HG03045 (cell line): ENCODE measurements at regions not wholly inside any gene's neighbourhood (a gene's known extent, or its start where the extent isn't known, plus 50 kb on each side); places are given as distances from the start of the nearest gene placed in this dataset.
"Not testable (repeated sequence)": the region's sequence is repeated elsewhere in the genome, so short reads cannot be mapped to it uniquely, and the experiment has no call there.

Source experiments
- ATAC-seq: cut with Tn5 transposase; IDR thresholded peaks from one replicate; pipeline ENCODE4 v1.9.1; 2021; ENCODE audit warnings: mild to moderate bottlenecking, moderate library complexity; ENCODE audit not compliant: unreplicated experiment

DNA sequence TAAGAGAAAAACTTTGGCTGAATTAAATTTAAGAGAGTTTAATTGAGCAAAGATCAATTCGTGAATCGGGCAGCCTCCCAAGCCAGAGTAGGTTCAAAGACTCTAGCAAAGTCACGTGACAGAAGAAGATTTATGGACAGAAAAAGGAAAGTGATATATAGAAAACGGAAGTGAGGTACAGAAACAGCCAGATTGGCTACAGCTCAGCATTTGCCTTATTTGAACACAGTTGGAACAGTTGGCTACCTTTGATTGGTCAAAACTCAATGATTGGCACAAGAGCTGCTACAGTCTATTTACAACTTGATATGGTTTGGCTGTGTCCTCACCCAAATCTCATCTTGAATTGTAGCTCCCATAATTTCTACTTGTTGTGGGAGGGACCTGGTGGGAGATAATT is 102.6 kb downstream of the PLG start:
- no peak for ATAC-seq

DNA sequence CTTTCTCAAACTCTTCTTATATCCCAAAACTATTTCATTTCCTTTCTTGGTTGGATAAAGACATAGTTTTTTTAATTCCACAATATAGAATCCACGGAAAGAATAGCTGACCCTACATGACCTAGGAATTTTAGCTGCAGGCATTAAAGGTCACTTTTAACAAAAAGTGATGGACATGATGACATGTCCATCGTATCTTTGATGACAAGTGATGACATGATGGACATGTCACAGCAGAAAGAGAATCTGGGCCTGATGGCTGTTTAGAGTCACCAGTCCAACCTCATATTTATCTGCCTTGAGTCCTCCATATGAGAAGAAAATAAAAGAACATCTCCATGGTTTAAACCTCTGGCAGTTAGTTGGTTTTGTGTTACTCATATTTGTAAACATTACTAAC is 106.2 kb downstream of the PLG start:
- ATAC-seq = no peak

DNA sequence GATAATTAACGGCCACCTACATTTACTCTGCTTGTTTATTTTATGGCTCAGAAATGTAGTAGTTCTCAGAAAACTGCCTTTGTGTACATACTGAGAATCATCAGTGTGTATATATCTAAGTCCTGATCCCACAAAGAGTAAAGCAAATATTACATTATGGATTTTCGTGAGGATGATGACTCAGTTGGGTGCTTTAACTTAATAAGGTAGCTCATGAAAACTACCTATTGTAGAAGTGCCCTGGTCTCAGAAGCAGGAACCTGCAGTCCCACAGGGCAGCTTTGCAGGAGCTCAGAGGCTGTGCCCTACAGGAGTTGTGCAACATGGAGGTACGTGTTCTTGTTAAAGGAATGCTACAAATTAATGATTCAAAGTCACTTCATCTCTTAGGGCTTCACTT is 108.2 kb downstream of the PLG start:
- no peak for ATAC-seq

DNA sequence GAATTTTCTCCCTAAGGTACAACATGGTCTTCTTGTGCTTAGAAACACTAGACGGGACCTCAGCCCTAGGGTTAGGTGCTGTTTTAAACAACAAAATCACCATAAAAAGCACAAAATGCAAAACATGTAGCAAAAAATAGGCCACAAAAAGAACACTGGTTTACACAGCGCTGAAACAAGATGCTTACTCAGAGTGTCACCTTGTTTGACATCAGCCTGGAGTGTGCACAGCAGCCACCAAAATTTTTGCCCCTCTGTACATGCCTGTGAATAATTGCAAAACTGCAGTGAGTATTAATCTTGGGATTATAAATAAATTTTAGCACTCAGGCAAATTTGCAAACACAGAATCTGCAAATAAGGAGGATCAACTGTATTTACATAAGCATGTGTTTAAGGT is 110.1 kb downstream of the PLG start:
- no peak for ATAC-seq

DNA sequence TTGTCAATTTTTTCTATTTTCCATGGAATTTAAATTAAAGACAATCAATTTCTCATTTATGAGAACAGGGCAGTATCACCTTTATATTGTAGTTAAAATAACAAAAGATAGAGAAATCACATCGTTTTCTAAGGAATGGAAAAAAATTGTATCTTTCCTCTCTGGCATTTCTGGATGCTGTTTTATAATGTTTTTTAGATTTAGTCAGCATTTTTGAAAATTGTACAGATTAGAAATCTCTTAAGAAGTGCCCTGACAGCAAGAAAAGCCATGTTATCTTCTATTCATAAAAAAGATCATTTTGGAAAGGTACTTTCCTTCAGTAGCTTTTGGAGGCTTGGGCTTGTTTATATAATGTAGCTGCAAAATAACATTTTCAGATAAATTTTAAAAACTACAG is 116.9 kb downstream of the PLG start:
- no peak for ATAC-seq

DNA sequence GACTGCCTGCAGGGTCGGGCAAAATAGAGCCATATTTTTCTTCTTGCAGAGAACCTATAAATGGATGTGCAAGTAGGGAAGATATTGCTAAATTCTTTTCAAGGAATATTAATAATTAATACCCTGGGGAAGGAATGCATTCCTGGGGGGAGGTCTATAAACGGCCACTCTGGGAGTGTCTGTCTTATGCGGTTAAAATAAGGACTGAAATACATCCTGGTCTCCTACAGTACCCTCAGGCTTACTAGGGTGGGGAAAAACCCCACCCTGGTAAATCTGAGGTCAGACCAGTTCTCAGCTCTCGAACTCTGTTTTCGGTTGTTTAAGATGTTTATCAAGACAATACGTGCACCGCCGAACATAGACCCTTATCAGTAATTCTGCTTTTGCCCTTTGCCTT is 118.6 kb downstream of the PLG start:
- ATAC-seq = not testable (repeated sequence)

DNA sequence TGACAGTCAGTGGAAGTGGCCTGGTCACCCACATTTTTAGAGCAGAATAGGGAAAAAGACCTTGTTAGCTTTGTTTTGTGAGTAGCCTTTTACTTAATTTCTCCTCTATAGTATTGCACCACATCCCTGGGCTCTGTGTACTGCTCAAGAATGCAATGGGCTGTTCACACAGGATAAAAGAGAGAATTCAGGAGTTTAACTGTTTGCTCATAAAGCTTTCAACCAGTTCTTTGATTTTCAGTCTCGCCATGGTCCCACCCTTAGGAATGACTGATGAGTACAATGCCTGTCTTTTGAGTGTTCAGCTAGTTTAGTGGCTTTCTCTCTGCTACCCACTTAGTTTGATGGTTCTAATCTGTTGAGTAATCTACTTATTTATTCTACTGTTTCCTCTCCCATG is 129.7 kb downstream of the PLG start:
- no peak for ATAC-seq

DNA sequence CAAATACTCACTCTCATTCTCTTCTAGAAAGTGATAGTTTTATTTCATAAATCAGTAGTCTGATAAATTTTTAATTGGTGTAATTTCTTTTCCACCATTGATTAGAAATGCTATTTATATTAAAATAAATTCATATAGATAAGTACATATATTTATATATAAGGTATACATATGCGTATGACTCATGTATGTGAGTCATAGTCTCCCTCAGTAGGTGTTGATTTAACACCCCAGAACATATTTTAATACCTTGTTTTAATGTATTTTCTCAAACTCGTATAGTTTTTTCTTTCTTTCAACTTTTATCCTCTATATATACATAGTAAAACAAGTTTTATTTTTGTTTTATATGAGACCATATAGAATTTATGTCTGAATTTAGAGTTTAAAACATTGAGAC is 130.4 kb downstream of the PLG start:
- ATAC-seq = no peak

DNA sequence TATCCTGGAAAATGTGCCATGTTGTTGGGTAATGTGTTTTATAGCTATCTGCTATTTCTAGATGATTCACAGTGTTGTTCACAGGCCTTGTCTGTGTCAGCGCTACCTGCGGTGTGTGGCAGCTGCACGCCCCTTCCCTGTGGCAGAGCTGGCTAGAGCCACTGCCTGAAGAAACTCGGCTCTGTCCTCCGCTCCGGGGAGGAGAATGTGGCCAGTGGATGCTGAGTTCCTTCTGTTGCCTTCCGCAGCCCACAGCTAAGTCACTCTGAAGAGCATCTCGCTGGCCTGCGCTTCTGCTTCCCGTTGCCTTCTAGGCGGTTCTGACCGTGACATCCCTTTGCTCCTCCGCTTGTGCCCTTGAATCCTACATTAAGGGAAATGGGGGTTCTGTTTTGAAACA is 135.1 kb downstream of the PLG start:
- no peak for ATAC-seq

DNA sequence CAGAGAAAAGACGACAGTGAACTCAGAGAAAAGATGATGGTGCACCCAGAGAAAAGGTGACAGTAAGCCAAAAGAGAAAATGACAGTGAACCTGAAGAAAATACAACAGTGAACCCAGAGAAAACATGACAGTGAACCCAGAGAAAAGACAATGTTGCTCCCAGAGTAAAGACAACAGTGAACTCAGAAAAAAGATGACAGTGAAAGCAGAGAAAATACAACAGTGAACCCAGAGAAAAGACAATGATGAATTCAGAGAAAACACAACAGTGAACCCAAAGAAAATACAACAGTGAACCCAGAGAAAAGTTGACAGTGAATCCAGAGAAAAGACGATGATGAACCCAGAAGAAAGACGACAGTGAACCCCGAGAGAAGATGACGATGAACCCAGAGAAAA is 140.5 kb upstream of the MAP3K4 start:
- no peak for ATAC-seq

DNA sequence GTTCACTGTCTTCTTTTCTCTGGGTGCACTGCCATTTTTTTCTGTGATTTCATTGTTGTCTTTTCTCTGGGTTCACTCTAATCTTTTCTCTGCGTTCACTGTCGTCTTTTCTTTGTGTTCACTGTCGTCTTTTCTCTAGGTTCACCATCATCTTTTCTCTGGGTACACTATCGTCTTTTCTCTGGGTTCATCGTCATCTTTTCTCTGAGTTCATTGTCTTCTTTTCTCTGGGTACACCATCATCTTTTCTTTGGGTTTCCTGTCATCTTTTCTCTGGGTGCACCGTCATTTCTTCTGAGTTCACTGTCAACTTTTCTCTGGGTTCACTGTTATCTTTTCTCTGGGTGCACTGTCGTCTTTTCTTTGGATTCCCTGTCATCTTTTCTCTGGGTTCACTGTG is 137.6 kb upstream of the MAP3K4 start:
- ATAC-seq = no peak

DNA sequence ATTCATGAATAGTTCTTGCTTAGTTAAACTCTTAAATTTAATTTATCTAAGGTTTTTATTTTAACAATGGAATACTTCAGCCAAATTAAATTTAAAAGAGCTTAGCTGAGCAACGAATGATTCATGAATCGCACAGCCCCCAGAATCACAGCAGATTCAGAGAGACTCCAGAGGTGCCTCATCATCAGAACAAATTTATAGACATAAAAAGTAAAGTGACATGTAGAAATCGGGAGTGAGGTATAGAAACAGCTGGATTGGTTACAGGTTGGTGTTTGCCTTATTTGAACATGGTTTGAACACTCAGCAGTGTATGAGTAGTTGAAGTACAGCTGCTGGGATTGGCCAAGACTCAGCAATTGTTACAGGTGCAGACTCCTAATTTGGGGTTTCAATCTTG is 132.7 kb upstream of the MAP3K4 start:
- no peak for ATAC-seq

DNA sequence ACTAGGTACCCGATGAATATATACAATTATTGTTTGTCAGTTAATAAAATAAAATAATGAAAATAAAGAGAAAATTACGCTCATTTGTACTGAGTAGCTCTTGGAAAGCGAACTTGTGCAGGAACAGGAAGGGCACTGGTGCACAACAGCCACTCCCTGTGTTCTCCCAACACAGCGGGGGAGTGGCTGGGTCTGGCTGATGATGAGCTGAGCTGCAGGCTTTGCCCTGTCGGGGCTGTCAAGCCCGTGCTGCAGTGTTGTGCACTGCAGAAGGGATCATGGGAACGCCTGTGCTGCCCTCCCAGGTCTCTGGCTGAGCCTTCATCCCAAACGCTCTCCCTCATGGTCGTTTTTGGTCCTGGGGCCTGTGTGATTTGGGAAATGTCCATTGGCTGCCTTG is 131.7 kb upstream of the MAP3K4 start:
- ATAC-seq = no peak

DNA sequence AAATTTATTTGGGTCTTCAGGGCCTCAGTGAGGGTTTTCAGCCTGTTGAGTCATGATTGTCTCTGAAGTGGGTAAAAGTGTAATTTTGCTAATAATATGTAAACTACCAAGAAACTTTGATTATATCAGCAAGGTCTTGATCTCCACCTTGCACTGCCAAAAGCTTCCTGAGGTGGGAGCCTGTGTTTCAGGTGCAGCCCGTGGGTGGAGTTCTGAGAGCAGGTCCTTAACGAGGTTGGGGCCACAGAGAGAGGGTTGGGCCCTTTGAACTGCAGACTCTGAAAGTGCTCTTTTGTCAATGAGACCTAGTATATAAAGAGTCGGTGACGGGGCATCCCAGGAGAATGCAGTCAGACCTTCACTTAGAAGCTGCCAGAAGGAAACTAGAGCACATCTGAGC is 129.7 kb upstream of the MAP3K4 start:
- no peak for ATAC-seq

DNA sequence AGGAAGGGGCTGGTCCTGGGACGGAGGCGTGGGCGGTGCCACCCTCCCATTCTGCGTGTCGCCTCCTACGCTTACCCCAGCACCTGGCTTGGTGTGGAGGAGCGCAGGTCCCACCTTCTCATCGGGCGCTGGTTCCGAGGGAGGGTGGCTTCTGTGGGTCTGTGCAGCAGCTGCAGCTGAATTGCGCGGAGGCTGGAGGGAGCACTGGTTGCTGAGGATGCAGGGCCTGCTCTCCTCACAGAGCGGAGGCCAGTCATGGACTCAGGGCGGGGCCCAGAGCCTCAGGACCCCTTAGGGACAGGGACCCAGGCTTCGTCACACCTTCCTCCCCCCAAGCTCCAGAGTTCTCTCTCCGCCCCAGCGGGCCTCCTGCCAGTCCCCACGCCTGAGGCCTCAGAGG is 127.8 kb upstream of the MAP3K4 start:
- ATAC-seq = no peak

DNA sequence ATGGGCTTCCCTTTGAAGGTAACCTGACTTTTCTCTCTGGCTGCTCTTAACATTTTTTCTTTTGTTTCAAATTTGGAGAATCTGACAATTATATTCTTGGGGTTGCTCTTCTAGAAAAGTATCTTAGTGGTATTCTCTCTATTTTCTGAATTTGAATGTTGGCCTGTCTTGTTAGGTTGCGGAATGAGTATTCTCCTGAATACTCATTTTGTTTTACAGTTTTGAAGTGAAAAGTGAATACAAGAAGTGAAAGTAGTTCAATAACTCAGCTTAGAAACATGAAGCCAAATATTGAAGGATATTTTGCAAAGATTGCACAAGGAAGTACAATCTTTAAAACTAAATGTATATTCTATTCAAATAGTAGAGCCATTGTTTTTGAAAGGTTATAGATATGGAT is 120.2 kb upstream of the MAP3K4 start:
- ATAC-seq = no peak

DNA sequence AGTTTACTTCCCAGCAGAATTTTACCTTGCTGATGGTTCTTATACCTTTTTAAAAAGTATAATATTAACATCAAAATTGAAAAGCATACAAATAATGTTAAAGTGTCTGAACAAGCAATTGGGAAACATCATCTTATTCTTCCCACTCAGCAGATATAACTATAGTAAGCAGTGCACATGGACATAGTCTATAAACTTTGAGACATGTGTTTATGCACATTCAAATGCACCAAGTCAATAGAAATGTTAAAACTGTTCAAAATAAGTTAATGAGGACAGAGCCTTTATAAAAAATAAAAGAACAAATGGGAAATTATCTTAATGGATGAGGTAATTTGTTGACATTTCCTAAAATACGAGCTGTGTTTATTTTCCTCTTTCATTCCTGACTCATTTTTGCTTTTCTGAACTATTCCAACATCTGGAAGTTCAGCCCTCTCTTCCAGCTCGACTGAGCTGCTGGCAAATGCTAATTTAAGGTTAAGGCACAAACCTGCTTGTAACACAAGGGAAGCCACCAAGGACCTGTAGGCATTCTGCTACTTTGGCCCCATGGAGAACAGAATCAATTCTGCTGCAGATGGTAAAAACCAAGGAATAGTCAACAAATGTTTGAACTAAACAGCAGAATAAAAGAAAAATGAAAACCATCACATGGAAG is 110.3 kb upstream of the MAP3K4 start:
- ATAC-seq = no peak

DNA sequence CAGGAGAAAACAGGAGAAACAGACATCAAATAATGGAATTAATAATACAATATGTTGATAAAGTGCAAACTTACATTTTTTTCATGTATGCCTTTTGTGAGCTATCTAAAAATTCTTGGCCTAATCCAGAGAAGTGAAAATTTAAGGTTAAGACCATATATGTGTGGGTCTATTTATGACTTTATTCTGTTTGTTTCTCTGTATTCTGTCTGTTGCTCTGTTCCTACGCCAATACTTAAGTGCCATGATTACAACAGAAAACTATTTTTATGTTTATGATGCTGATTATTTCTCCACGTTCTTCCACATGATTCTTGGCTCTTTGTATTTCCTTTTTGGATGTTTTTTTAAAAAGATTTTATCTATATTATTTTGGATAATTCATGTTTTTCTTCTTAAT is 109.6 kb upstream of the MAP3K4 start:
- no peak for ATAC-seq

DNA sequence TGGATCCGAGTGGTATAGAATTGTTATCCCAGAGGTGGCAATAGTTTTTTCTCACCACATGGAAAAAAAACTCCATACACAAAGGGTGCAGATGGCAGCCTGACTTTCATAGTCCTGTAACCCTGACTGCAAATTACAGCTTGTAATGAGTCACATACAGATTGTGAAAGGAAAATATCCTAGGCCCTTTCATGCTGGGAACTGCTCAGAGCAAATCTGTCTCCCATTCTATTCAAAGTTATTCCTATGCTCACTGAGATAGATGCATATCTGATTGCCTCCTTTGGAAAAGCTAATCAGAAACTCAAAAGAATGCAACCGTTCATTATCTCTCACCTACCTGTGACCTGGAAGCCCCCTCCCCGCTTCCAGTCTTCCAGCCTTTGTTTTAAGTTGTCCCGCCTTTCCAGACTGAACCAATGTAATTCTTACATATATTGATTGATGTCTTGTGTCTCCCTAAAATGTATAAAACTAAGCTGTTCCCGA is 108.7 kb upstream of the MAP3K4 start:
- no peak for ATAC-seq

DNA sequence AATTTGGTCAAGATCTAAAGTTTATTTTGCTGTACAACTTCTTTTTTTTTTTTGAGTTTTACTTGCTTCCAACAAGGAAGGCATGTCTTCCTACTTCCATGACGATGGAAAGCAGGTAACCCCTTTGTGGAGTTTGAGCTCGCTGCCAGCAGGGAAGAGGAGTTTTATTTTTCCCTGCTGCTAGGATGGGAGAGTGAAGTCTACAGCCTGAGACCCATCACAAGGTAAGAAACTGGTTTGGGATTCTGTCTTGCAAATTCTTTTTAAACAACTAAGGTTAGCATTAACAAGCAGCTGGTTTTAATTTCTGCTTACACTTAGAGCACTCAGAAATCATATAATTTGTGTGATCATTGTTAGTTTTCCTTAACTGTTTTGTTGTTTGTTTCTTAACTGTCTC is 108.0 kb upstream of the MAP3K4 start:
- ATAC-seq = no peak

DNA sequence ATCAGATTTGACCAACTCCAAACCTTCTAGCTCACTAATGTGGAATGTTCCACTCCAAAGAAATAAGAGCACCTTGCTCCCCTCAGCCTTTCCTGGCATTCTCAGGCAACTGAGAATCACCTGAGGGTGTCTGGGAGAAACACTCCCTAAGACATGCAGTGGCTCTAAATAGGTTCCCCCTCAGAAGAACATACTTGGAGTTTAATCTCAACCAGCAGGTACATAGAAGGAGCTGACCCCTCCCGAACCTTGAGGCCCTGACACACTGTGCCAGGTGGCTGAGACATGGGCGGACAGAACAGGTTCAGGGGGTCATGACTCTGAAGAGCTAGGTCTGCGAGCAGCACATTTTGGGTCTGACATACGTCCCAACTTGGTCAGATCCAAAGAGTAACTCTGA is 107.6 kb upstream of the MAP3K4 start:
- ATAC-seq = no peak

DNA sequence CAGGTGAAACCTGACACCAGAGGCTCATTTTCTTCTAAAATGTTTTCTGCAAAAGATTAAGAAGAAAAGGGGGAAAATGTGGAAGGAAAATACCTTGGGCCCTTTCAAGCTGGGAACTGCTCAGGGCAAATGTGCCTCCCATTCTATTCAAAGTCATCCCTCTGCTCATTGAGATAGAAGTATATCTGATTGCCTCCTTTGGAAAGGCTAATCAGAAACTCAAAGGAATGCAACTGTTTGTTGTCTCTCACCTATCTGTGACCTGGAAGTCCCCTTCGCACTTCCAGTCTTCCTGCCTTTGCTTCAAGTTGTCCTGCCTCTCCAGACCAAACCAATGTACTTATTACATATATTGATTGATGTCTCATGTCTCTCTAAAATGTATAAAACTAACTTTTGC is 102.4 kb upstream of the MAP3K4 start:
- not testable (repeated sequence) for ATAC-seq

DNA sequence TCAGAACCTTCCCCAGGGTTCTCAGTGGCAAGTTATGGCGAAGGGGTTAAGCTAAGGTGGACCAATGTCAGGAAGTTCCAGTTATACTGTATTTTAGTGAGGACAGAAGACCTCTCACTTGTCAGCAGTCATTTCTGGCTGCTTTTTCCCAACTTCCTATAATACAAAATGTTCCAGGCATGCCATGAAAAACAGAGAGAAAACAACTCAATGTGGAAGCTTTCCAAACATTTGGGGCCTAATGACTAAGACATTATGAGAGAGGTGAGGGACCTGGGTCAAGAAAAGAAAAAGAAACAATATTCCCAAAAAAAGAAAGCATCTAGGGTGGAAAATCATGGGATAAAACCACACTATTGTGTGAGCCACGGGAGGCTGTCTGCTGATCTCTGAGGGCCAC is 99.9 kb upstream of the MAP3K4 start:
- ATAC-seq = no peak
